HEK293 (cell line): ENCODE measurements at regions not wholly inside any gene's neighbourhood (a gene's known extent, or its start where the extent isn't known, plus 50 kb on each side); places are given as distances from the start of the nearest gene placed in this dataset.

ENCODE experiments used
- CTCF ChIA-PET: fragments of 350-600 bp; formaldehyde crosslinking; extraction: SDS; loops from one replicate; lab custom pipeline; 2021; ENCODE audit warnings: antibody characterized with exemption; lab: Yijun Ruan, JAX
- POLR2A ChIA-PET: fragments of 300-600 bp; formaldehyde crosslinking; extraction: SDS; loops from one replicate; lab custom pipeline; 2020; ENCODE audit warnings: antibody characterized with exemption, inconsistent platforms; lab: Yijun Ruan, JAX
- H3K27ac ChIP-seq: fragments of 200-500 bp; sonication (Bioruptor generic); 2 replicates; pipeline ENCODE4 v1.5.1; 2014; ENCODE audit warnings: low read depth, low read length, control low read depth, inconsistent platforms; ENCODE audit errors: extremely low read depth
- H3K36me3 ChIP-seq, 2 experiments: fragments of 200-500 bp in 1 of 2; sonication (Bioruptor generic) in 1 of 2; 1 replicate in 1 of 2; 2 replicates in 1 of 2; pipeline ENCODE4 v1.5.1; 2014 to 2017; ENCODE audit warnings: inconsistent platforms in 2 of 2, low read length in 2 of 2; ENCODE audit not compliant: control insufficient read depth in 2 of 2, insufficient read depth in 1 of 2
- H3K4me1 ChIP-seq: fragments of 200-500 bp; sonication (Bioruptor generic); 2 replicates; pipeline ENCODE4 v1.5.1; 2014; ENCODE audit warnings: mild to moderate bottlenecking, low read length, inconsistent platforms; ENCODE audit not compliant: control insufficient read depth, insufficient read depth
- H3K4me3 ChIP-seq: 2 replicates; pipeline ENCODE4 v1.5.1; 2011; ENCODE audit warnings: low read depth, mild to moderate bottlenecking, control low read depth, low read length, moderate library complexity
- H3K9me3 ChIP-seq: fragments of 200-500 bp; sonication (Bioruptor generic); 2 replicates; pipeline ENCODE4 v1.5.1; 2014; ENCODE audit warnings: low read depth, low read length, inconsistent platforms; ENCODE audit not compliant: control insufficient read depth, insufficient read depth
- GLIS2 ChIP-seq: fragments of 450-650 bp; formaldehyde crosslinking; IDR thresholded peaks from 2 replicates; pipeline ENCODE4 v1.5.1; 2016; ENCODE audit warnings: missing biosample characterization, missing genetic modification characterization
- PRDM10 ChIP-seq: fragments of 450-650 bp; formaldehyde crosslinking; IDR thresholded peaks from 2 replicates; pipeline ENCODE4 v1.5.1; 2016; ENCODE audit warnings: missing biosample characterization, missing genetic modification characterization
- REPIN1 ChIP-seq: fragments of 450-650 bp; formaldehyde crosslinking; IDR thresholded peaks from 2 replicates; pipeline ENCODE4 v1.5.1; 2017; ENCODE audit warnings: missing biosample characterization, missing genetic modification characterization, low read depth
- ZEB2 ChIP-seq: fragments of 450-650 bp; formaldehyde crosslinking; IDR thresholded peaks from 2 replicates; pipeline ENCODE4 v1.5.1; 2016; ENCODE audit warnings: missing biosample characterization, missing genetic modification characterization
- ZFP41 ChIP-seq: fragments of 450-650 bp; formaldehyde crosslinking; IDR thresholded peaks from 2 replicates; pipeline ENCODE4 v1.5.1; 2016; ENCODE audit warnings: missing biosample characterization, missing genetic modification characterization, borderline replicate concordance
- ZNF146 ChIP-seq: fragments of 450-650 bp; formaldehyde crosslinking; IDR thresholded peaks from 2 replicates; pipeline ENCODE4 v1.5.1; 2016; ENCODE audit warnings: missing biosample characterization, missing genetic modification characterization
- ZNF174 ChIP-seq: fragments of 450-650 bp; formaldehyde crosslinking; IDR thresholded peaks from 2 replicates; pipeline ENCODE4 v1.5.0; 2017; ENCODE audit warnings: missing biosample characterization, mild to moderate bottlenecking, missing genetic modification characterization
- ZNF221 ChIP-seq: fragments of 450-650 bp; formaldehyde crosslinking; IDR thresholded peaks from 2 replicates; pipeline ENCODE4 v1.5.1; 2017; ENCODE audit warnings: missing biosample characterization, missing genetic modification characterization, borderline replicate concordance
- ZNF302 ChIP-seq: fragments of 450-650 bp; formaldehyde crosslinking; IDR thresholded peaks from 2 replicates; pipeline ENCODE4 v1.5.1; 2016; ENCODE audit warnings: missing biosample characterization, missing genetic modification characterization, low read depth
- ZNF518A ChIP-seq: fragments of 450-650 bp; formaldehyde crosslinking; conservative IDR thresholded peaks from 2 replicates; pipeline ENCODE4 v1.5.1; 2016; ENCODE audit warnings: low read depth, missing biosample characterization, missing genetic modification characterization
- ZNF626 ChIP-seq: fragments of 450-650 bp; sonication (Bioruptor Pico); formaldehyde crosslinking; IDR thresholded peaks from 2 replicates; pipeline ENCODE4 v1.5.1; 2018; ENCODE audit warnings: missing biosample characterization, missing genetic modification characterization, inconsistent platforms
- ZNF629 ChIP-seq: fragments of 450-650 bp; formaldehyde crosslinking; IDR thresholded peaks from 2 replicates; pipeline ENCODE4 v1.5.1; 2017; ENCODE audit warnings: missing biosample characterization, missing genetic modification characterization
- ZNF654 ChIP-seq: fragments of 450-650 bp; formaldehyde crosslinking; IDR thresholded peaks from 2 replicates; pipeline ENCODE4 v1.5.1; 2016; ENCODE audit warnings: low read depth, missing biosample characterization, missing genetic modification characterization
- ZNF785 ChIP-seq: fragments of 450-650 bp; formaldehyde crosslinking; IDR thresholded peaks from 2 replicates; pipeline ENCODE4 v1.5.1; 2016; ENCODE audit warnings: missing biosample characterization, missing genetic modification characterization
- ZNF791 ChIP-seq: fragments of 450-650 bp; formaldehyde crosslinking; IDR thresholded peaks from 2 replicates; pipeline ENCODE4 v1.5.1; 2016; ENCODE audit warnings: missing biosample characterization, missing genetic modification characterization
- ZSCAN23 ChIP-seq: fragments of 450-650 bp; formaldehyde crosslinking; IDR thresholded peaks from 2 replicates; pipeline ENCODE4 v1.5.1; 2016; ENCODE audit warnings: missing biosample characterization, missing genetic modification characterization
- ZXDB ChIP-seq: fragments of 450-650 bp; formaldehyde crosslinking; IDR thresholded peaks from 2 replicates; pipeline ENCODE4 v1.5.1; 2016; ENCODE audit warnings: missing biosample characterization, missing genetic modification characterization
- TF ChIP-seq, protein P1 (sequence below): fragments of 450-650 bp; formaldehyde crosslinking; IDR thresholded peaks from 2 replicates; pipeline ENCODE4 v1.5.1; 2016; ENCODE audit warnings: missing biosample characterization, missing genetic modification characterization

GRCh38 chr2:184157141-184157540 lies 441.2 kb upstream of the ZNF804A start:
- Histone ChIP-seq H3K9me3 (no peaks in the 10 kb centered on the region), H3K4me1 (no peaks in the 10 kb centered on the region)
- POLR2A ChIA-PET: no interaction called here
- TF ChIP-seq REPIN1 (tag by site-specific recombination) (no peak), ZXDB (tag by site-specific recombination) (no peak), ZNF626 (tag by site-specific recombination) (no peak), ZNF221 (tag by site-specific recombination) (no peak), ZEB2 (tag by site-specific recombination) (no peak), ZNF654 (tag by site-specific recombination) (no peak), PRDM10 (tag by site-specific recombination) (no peak), ZNF302 (tag by site-specific recombination) (no peak), ZNF146 (tag by site-specific recombination) (no peak), ZSCAN23 (tag by site-specific recombination) (no peak), ZNF174 (tag by site-specific recombination) (no peak), ZFP41 (no peak), ZNF518A (no peak)
- TF ChIP-seq, protein P1, sequence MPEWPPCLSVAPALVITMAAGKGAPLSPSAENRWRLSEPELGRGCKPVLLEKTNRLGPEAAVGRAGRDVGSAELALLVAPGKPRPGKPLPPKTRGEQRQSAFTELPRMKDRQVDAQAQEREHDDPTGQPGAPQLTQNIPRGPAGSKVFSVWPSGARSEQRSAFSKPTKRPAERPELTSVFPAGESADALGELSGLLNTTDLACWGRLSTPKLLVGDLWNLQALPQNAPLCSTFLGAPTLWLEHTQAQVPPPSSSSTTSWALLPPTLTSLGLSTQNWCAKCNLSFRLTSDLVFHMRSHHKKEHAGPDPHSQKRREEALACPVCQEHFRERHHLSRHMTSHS (tag by site-specific recombination): no peak
- TF ChIP-seq, all 188 proteins: peak for 0
- H3K4me3 ChIP-seq: no peak overlapping the region
- CTCF ChIA-PET: no interaction called here
- no peaks in the 10 kb centered on the region for H3K36me3 ChIP-seq
- H3K27ac ChIP-seq: no peak overlapping the region

GRCh38 chr2:184162426-184162825 lies 435.9 kb upstream of the ZNF804A start:
- CTCF ChIA-PET: no interaction called here
- Histone ChIP-seq H3K4me3 (no peak overlapping the region), H3K4me1 (no peaks in the 10 kb centered on the region), H3K36me3 (no peaks in the 10 kb centered on the region), H3K9me3 (no peaks in the 10 kb centered on the region), H3K27ac (no peak overlapping the region)
- POLR2A ChIA-PET: no interaction called here
- TF ChIP-seq ZNF629 (tag by site-specific recombination) (no peak), GLIS2 (tag by site-specific recombination) (no peak), ZNF785 (tag by site-specific recombination) (no peak), ZNF791 (tag by site-specific recombination) (no peak), ZNF518A (no peak)
